K562 (cell line): ENCODE measurements at regions not wholly inside any gene's neighbourhood (a gene's known extent, or its start where the extent isn't known, plus 50 kb on each side); places are given as distances from the start of the nearest gene placed in this dataset.

Experiments
- ATAC-seq: fragments of 200-7000 bp; cut with Tn5 transposase; 3 replicates; pipeline ENCODE4 v1.9.1; 2020; ENCODE audit warnings: moderate library complexity
- BruUV-seq: library from RNA; stranded (reverse); fragments of 400-500 nt; replicated peaks from 2 replicates; lab custom pipeline; 2021; lab: Mats Ljungman, UMichigan
- CTCF ChIA-PET: fragments of 300-600 bp; formaldehyde crosslinking; extraction: SDS; loops from one replicate; lab custom pipeline; 2021; ENCODE audit warnings: low intra/inter-chr PET ratio; lab: Yijun Ruan, JAX
- POLR2A ChIA-PET: fragments of 300-600, 350-650 bp; sonication (Branson Sonifier 250); formaldehyde crosslinking; extraction: SDS; loops from one replicate; lab custom pipeline; 2021; ENCODE audit warnings: antibody characterized with exemption, inconsistent platforms; lab: Yijun Ruan, JAX
- DNase-seq, 4 experiments: peaks; one replicate each; pipeline versions ENCODE4 v3.0.0 to v3.0.0-alpha.2; 2011 to 2018; ENCODE audit warnings: low spot score in 3 of 4, mixed read lengths in 3 of 4; ENCODE audit errors: extremely low read depth in 1 of 4
- FAIRE-seq: peaks from 2 replicates; lab custom pipeline; 2011; peaks lifted over from hg19 to GRCh38; lab: Jason Lieb, UNC
- H2AFZ ChIP-seq: 2 replicates; pipeline ENCODE4 v1.6.0; 2011; ENCODE audit warnings: low read depth, low read length, control low read depth, inconsistent platforms
- H3K27ac ChIP-seq: fragments of 200-600 bp; 3 replicates; pipeline ENCODE4 v1.8.0; 2011; ENCODE audit warnings: low read depth, mild to moderate bottlenecking, control low read depth, inconsistent platforms, low read length, moderate library complexity, mixed read lengths; ENCODE audit errors: extremely low read depth
- H3K27me3 ChIP-seq, 2 experiments: fragments of 300-600 bp in 1 of 2; 2 replicates in 1 of 2; 3 replicates in 1 of 2; pipeline versions ENCODE4 v1.6.0 to v1.8.0; 2011; ENCODE audit warnings: inconsistent platforms in 2 of 2, low read length in 2 of 2, mild to moderate bottlenecking in 1 of 2, mixed read lengths in 1 of 2, moderate library complexity in 1 of 2; ENCODE audit not compliant: control insufficient read depth in 2 of 2, insufficient read depth in 2 of 2
- H3K36me3 ChIP-seq: fragments of 300-600 bp; 3 replicates; pipeline ENCODE4 v1.8.0; 2011; ENCODE audit warnings: mild to moderate bottlenecking, low read length, inconsistent platforms; ENCODE audit not compliant: control insufficient read depth, insufficient read depth
- H3K4me1 ChIP-seq, 2 experiments: fragments of 200-600 bp in 1 of 2; replicated peaks in 1 of 2; 2 replicates in 1 of 2; 3 replicates in 1 of 2; pipeline versions ENCODE4 v1.5.1 to v1.8.0; 2011; ENCODE audit warnings: inconsistent platforms in 2 of 2, low read length in 2 of 2, mild to moderate bottlenecking in 1 of 2, mixed read lengths in 1 of 2, moderate library complexity in 1 of 2; ENCODE audit not compliant: control insufficient read depth in 2 of 2, insufficient read depth in 2 of 2
- H3K4me2 ChIP-seq: 2 replicates; pipeline ENCODE4 v1.6.1; 2011; ENCODE audit warnings: low read length, control low read depth, inconsistent platforms, mixed read lengths; ENCODE audit not compliant: insufficient read depth
- H3K4me3 ChIP-seq: fragments of 200-600 bp; sonication (generic), shearing (Covaris generic); 2 replicates; pipeline ENCODE4 v1.5.1; 2016; ENCODE audit warnings: control low read depth, inconsistent platforms
- H3K79me2 ChIP-seq: fragments of 200-600 bp; 3 replicates; pipeline ENCODE4 v1.8.0; 2011; ENCODE audit warnings: low read length, inconsistent platforms; ENCODE audit not compliant: control insufficient read depth, insufficient read depth
- H3K9ac ChIP-seq, 2 experiments: 2 replicates each; pipeline versions ENCODE4 v1.6.0 to v1.6.1; 2011; ENCODE audit warnings: low read depth in 2 of 2, low read length in 2 of 2, control low read depth in 1 of 2, inconsistent platforms in 1 of 2, mild to moderate bottlenecking in 1 of 2, mixed read lengths in 1 of 2; ENCODE audit not compliant: insufficient read depth in 1 of 2
- H3K9me1 ChIP-seq: one replicate; pipeline ENCODE4 v1.6.0; 2011; ENCODE audit warnings: inconsistent platforms, mild to moderate bottlenecking, low read length, moderate library complexity; ENCODE audit not compliant: control insufficient read depth, insufficient read depth
- H3K9me3 ChIP-seq: replicated peaks from 2 replicates; pipeline ENCODE4 v1.5.1; 2011; ENCODE audit warnings: low read depth, low read length, inconsistent platforms; ENCODE audit not compliant: control insufficient read depth, insufficient read depth
- H4K20me1 ChIP-seq: replicated peaks from 2 replicates; pipeline ENCODE4 v1.6.1; 2011; ENCODE audit warnings: low read length, inconsistent platforms, mixed read lengths; ENCODE audit not compliant: control insufficient read depth, insufficient read depth
- ARNT ChIP-seq, 2 experiments: fragments of 450-650 bp; IDR thresholded peaks; 2 replicates each; pipeline ENCODE4 v1.6.1; 2016; ENCODE audit warnings: mild to moderate bottlenecking in 1 of 2
- CCAR2 ChIP-seq: fragments of 200-400 bp; formaldehyde crosslinking; IDR thresholded peaks from 2 replicates; pipeline ENCODE4 v1.6.1; 2017; ENCODE audit warnings: mild to moderate bottlenecking, low read depth, low read length
- CHD4 ChIP-seq: fragments of 200-600 bp; sonication (generic); IDR thresholded peaks from 3 replicates; pipeline ENCODE4 v1.6.1; 2012; ENCODE audit warnings: low read depth, mild to moderate bottlenecking, mixed read lengths, low read length, inconsistent platforms; ENCODE audit not compliant: insufficient read depth, insufficient replicate concordance, poor library complexity, severe bottlenecking
- FOXJ3 ChIP-seq: sonication (generic); formaldehyde crosslinking; IDR thresholded peaks from 2 replicates; pipeline ENCODE4 v1.4.0; 2020; ENCODE audit warnings: mild to moderate bottlenecking, missing genetic modification reagents
- HNRNPH1 ChIP-seq: fragments of 200-400 bp; formaldehyde crosslinking; optimal IDR thresholded peaks from 2 replicates; pipeline ENCODE3; 2017; ENCODE audit warnings: low read depth, mild to moderate bottlenecking, low read length, moderate library complexity
- MGA ChIP-seq: fragments of 450-650 bp; IDR thresholded peaks from 2 replicates; pipeline ENCODE4 v1.6.1; 2016; ENCODE audit warnings: mild to moderate bottlenecking, moderate library complexity
- SETDB1 ChIP-seq: IDR thresholded peaks from one replicate; pipeline ENCODE4 v1.6.1; 2012; ENCODE audit warnings: low read length, control low read depth, inconsistent platforms
- SIX5 ChIP-seq, 2 experiments: IDR thresholded peaks; 2 replicates each; pipeline ENCODE4 v1.6.1; 2011; ENCODE audit warnings: low read length in 2 of 2, borderline replicate concordance in 1 of 2, low read depth in 1 of 2, mild to moderate bottlenecking in 1 of 2, moderate library complexity in 1 of 2; ENCODE audit not compliant: insufficient read depth in 1 of 2
- ZNF764 ChIP-seq: fragments of 250-450 bp; sonication (Bioruptor Pico); IDR thresholded peaks from 2 replicates; pipeline ENCODE4 v1.4.0; 2020; ENCODE audit warnings: low read depth, mild to moderate bottlenecking, moderate library complexity
- ZSCAN32 ChIP-seq: fragments of 450-650 bp; formaldehyde crosslinking; IDR thresholded peaks from 2 replicates; pipeline ENCODE4 v1.4.0; 2020; ENCODE audit warnings: mild to moderate bottlenecking, moderate library complexity
- WGBS: fragments of 100-300 bp; shearing (Covaris generic); methylation state at CpG from one replicate; pipeline ENCODE4 v1.1.6; 2016; ENCODE audit warnings: low coverage, mixed read lengths; ENCODE audit not compliant: insufficient coverage; ENCODE audit errors: missing lambda C conversion rate; 5-methylcytosine and 5-hydroxymethylcytosine counted together
- in situ Hi-C: fragments of 300-500 bp; cut with MboI; formaldehyde crosslinking; loops from 4 replicates; pipeline ENCODE4 v1.15.0; 2018; ENCODE audit warnings: inconsistent platforms, mixed read lengths
- intact Hi-C: fragments of 100-400 bp; cut with micrococcal nuclease; formaldehyde crosslinking; loops from 2 replicates; pipeline ENCODE4 v1.14.2; 2022

- Histone ChIP-seq H3K27me3 (peaks cover 17 to 47% of the 10 kb centered on the region in 2 experiments; a peak in 4 of 5 replicates), H3K4me3 (no peak overlapping the region), H3K27ac (no peak overlapping the region), H3K9me3 (no peaks in the 10 kb centered on the region), H2AFZ (no peak overlapping the region), H3K4me2 (no peak overlapping the region), H3K9me1 (no peaks in the 10 kb centered on the region), H3K4me1 (no peaks in the 10 kb centered on the region; a peak in 1 of 5 replicates), H3K79me2 (no peaks in the 10 kb centered on the region), H3K36me3 (no peaks in the 10 kb centered on the region), H3K9ac (peak overlapping the region in 1 of 2 experiments; percentile 3; a peak in 1 of 4 replicates), H4K20me1 (peaks cover 7% of the 10 kb centered on the region; the same call in 1 of the 2 replicates)
- intact Hi-C loops (no loop called here), in situ Hi-C loops (no loop called here)
- ATAC-seq (peak; percentile 86), FAIRE-seq (no peak), DNase-seq (no peak)
- BruUV-seq, result no TSS peak
- POLR2A ChIA-PET, result interaction anchor here (0.6 to 1.6 kb wide), 4 partner anchors 7 to 23 kb away, joined by 3 to 7 read pairs (median 4); no protein-coding TSS in a partner anchor
- WGBS, result 12% methylated on average over 18 of the region's 18 CpGs
- CTCF ChIA-PET, result no interaction called here
- TF ChIP-seq SETDB1, result no peak
- TF ChIP-seq MGA, result 0 out of 2 replicates have a peak, but pooled peaks have one; percentile 22
- no peak for TF ChIP-seq CHD4
- TF ChIP-seq ZSCAN32 (CRISPR knock-in tag), result no peak
- no peak for TF ChIP-seq HNRNPH1
- no peak for TF ChIP-seq SIX5 (IDR thresholded peaks at IDR 0.05; ENCODE audit: borderline replicate concordance in 1 of 2, insufficient read depth in 1 of 2, low read depth in 1 of 2, low read length in 2 of 2)
- TF ChIP-seq ARNT (IDR thresholded peaks at IDR 0.05), result no peak
- no peak for TF ChIP-seq ZNF764 (CRISPR knock-in tag)
- no peak for TF ChIP-seq CCAR2
- TF ChIP-seq FOXJ3, result no peak
Observed at GRCh38 chr2:120898961-120899750, 163.5 kb downstream of the GLI2 start.
